ENCODE measurements at regions not wholly inside any gene's neighbourhood (a gene's known extent, or its start where the extent isn't known, plus 50 kb on each side); places are given as distances from the start of the nearest gene placed in this dataset.

DNA sequence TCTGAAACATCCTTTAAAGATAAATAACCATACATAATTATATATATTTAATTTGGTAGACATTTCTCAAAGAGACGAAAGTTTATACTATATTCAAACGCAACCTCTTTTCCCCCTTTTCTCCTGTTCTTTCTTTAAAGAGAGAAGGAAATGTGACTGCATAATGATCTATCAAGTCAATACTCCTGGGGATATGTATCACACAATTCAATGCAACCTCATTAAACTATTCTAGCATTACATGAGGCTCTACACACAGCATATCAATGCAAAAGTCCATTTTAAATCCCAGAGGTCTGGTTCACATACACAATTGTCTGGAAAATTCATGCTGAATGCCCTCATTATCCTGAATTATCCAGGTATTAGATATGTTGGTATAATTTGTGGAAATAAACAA, 330.7 kb downstream of the LMX1A start:
- Histone ChIP-seq H3K27me3 (ENCODE audit: control insufficient read depth, insufficient read depth, low read length) (no peaks in the 10 kb centered on the region), H3K23ac (ENCODE audit: low read depth, low read length) (no peak overlapping the region), H4K91ac (ENCODE audit: insufficient read depth, low read depth, low read length) (no peak overlapping the region), H3K27ac (ENCODE audit: insufficient read depth, low read length) (no peak overlapping the region), H3K9me3 (ENCODE audit: control insufficient read depth, insufficient read depth, low read length) (no peaks in the 10 kb centered on the region), H3K9me1 (ENCODE audit: insufficient read depth, low read length) (no peaks in the 10 kb centered on the region), H3K4ac (ENCODE audit: low read depth, low read length) (no peak overlapping the region), H3K4me2 (ENCODE audit: low read depth, low read length) (no peak overlapping the region), H4K20me1 (ENCODE audit: insufficient read depth, low read length) (no peaks in the 10 kb centered on the region), H3K18ac (ENCODE audit: low read depth, low read length) (no peak overlapping the region), H2AK5ac (ENCODE audit: low read depth, low read length) (no peak overlapping the region), H3K79me1 (ENCODE audit: low read depth in 1 of 2, low read length in 2 of 2) (no peaks in the 10 kb centered on the region), H3K4me1 (ENCODE audit: control insufficient read depth, insufficient read depth, low read length) (no peaks in the 10 kb centered on the region), H3K36me3 (ENCODE audit: control insufficient read depth, insufficient read depth, low read length) (no peaks in the 10 kb centered on the region), H3K14ac (replicated peaks; ENCODE audit: low read depth, low read length) (no peak overlapping the region), H4K5ac (ENCODE audit: low read depth, low read length) (no peak overlapping the region), H4K8ac (ENCODE audit: low read depth in 2 of 2, low read length in 2 of 2) (no peak overlapping the region), H2BK120ac (ENCODE audit: low read depth, low read length) (no peak overlapping the region), H3K9ac (ENCODE audit: low read depth, low read length) (no peak overlapping the region), H2AK9ac (replicated peaks; ENCODE audit: low read depth, low read length, poor library complexity) (no peak overlapping the region), H2BK5ac (ENCODE audit: low read depth, low read length, poor library complexity, severe bottlenecking) (no peak overlapping the region), H3K56ac (ENCODE audit: extremely low read depth, insufficient read depth, low read length) (no peak overlapping the region), H2BK15ac (ENCODE audit: low read depth, low read length) (no peak overlapping the region), H2BK20ac (ENCODE audit: low read depth, low read length) (no peak overlapping the region), H3K4me3 (ENCODE audit: insufficient read depth, low read depth, low read length) (no peak overlapping the region), H2AFZ (replicated peaks; ENCODE audit: low read length, poor library complexity) (no peak overlapping the region)
- POLR2A ChIA-PET (ENCODE audit: unreplicated experiment), result no interaction called here
- dilution Hi-C loops (cut with HindIII; ENCODE audit: low sequenced_read_pairs, unreplicated experiment), result no loop called here
- ATAC-seq (ENCODE audit: low read depth), result no peak
- no CpG with 5 or more reads among the region's 2 CpGs for WGBS, 2 experiments (ENCODE audit: extremely low coverage in 2 of 2, insufficient read length in 1 of 2)
- no peak for DNase-seq
- BruUV-seq (replicated peaks), result no TSS peak
- CTCF ChIA-PET, result no interaction called here
- in situ Hi-C loops (cut with MboI; ENCODE audit: low sequenced_read_pairs), result no loop called here
- intact Hi-C loops (cut with micrococcal nuclease), result no loop called here
- TF ChIP-seq, protein P1, sequence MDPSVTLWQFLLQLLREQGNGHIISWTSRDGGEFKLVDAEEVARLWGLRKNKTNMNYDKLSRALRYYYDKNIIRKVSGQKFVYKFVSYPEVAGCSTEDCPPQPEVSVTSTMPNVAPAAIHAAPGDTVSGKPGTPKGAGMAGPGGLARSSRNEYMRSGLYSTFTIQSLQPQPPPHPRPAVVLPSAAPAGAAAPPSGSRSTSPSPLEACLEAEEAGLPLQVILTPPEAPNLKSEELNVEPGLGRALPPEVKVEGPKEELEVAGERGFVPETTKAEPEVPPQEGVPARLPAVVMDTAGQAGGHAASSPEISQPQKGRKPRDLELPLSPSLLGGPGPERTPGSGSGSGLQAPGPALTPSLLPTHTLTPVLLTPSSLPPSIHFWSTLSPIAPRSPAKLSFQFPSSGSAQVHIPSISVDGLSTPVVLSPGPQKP (IDR thresholded peaks at IDR 0.05; ENCODE audit: borderline replicate concordance, low read depth, low read length), result no peak
- no peak for TF ChIP-seq MXI1 (IDR thresholded peaks at IDR 0.05; ENCODE audit: borderline replicate concordance, low read depth, low read length)
- TF ChIP-seq RAD21 (IDR thresholded peaks at IDR 0.05; ENCODE audit: low read length), result no peak
- TF ChIP-seq BHLHE40 (IDR thresholded peaks at IDR 0.05; ENCODE audit: low read depth, low read length), result no peak
- TF ChIP-seq MAFK (IDR thresholded peaks at IDR 0.05; ENCODE audit: low read depth, low read length), result no peak
- no peak for TF ChIP-seq RFX5 (IDR thresholded peaks at IDR 0.05; ENCODE audit: low read depth, low read length)
- TF ChIP-seq RCOR1 (IDR thresholded peaks at IDR 0.05; ENCODE audit: insufficient replicate concordance, low read length), result no peak
- TF ChIP-seq FOS (IDR thresholded peaks at IDR 0.05; ENCODE audit: low read depth, low read length), result no peak
- TF ChIP-seq, protein P2, sequence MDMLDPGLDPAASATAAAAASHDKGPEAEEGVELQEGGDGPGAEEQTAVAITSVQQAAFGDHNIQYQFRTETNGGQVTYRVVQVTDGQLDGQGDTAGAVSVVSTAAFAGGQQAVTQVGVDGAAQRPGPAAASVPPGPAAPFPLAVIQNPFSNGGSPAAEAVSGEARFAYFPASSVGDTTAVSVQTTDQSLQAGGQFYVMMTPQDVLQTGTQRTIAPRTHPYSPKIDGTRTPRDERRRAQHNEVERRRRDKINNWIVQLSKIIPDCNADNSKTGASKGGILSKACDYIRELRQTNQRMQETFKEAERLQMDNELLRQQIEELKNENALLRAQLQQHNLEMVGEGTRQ (IDR thresholded peaks at IDR 0.05; ENCODE audit: low read depth, low read length), result no peak

Data from IMR-90 (cell line).